SU-DHL-6 (cell line): ENCODE measurements at regions not wholly inside any gene's neighbourhood (a gene's known extent, or its start where the extent isn't known, plus 50 kb on each side); places are given as distances from the start of the nearest gene placed in this dataset.

Experiments
- H2AFZ ChIP-seq: fragments of 200-600 bp; sonication (generic); 2 replicates; pipeline ENCODE4 v1.6.1; 2014; ENCODE audit warnings: low read depth, mild to moderate bottlenecking, moderate library complexity, mixed read lengths, antibody characterized with exemption, low read length; ENCODE audit not compliant: severe bottlenecking
- H3F3A ChIP-seq: fragments of 200-600 bp; shearing (Covaris generic); 2 replicates; pipeline ENCODE4 v1.6.0; 2016; ENCODE audit warnings: antibody characterized with exemption, mild to moderate bottlenecking; ENCODE audit not compliant: insufficient read depth
- H3K27ac ChIP-seq: fragments of 200-600 bp; sonication (generic); 2 replicates; pipeline ENCODE4 v1.5.1; 2016; ENCODE audit warnings: low read depth, mild to moderate bottlenecking, low read length, moderate library complexity, mixed read lengths
- H3K27me3 ChIP-seq: fragments of 200-600 bp; sonication (generic), shearing (Covaris generic); 2 replicates; pipeline ENCODE4 v1.6.0; 2014; ENCODE audit warnings: mild to moderate bottlenecking, low read length
- H3K36me3 ChIP-seq: fragments of 200-600 bp; sonication (generic); 2 replicates; pipeline ENCODE4 v1.6.1; 2014; ENCODE audit warnings: mild to moderate bottlenecking, low read length, mixed read lengths
- H3K4me2 ChIP-seq: fragments of 300-600, 200-600 bp; shearing (Covaris generic), sonication (generic); 2 replicates; pipeline ENCODE4 v1.6.0; 2014; ENCODE audit warnings: low read length, low read depth, mild to moderate bottlenecking; ENCODE audit not compliant: poor library complexity, severe bottlenecking
- H3K4me3 ChIP-seq: fragments of 200-600 bp; sonication (generic); 2 replicates; pipeline ENCODE4 v1.5.1; 2014; ENCODE audit warnings: antibody characterized with exemption, low read length, mild to moderate bottlenecking, mixed read lengths; ENCODE audit not compliant: insufficient read depth, poor library complexity, severe bottlenecking
- H3K79me2 ChIP-seq: fragments of 200-600 bp; sonication (generic); 2 replicates; pipeline ENCODE4 v1.6.1; 2014; ENCODE audit warnings: mild to moderate bottlenecking, low read length, moderate library complexity; ENCODE audit not compliant: insufficient read depth
- H3K9ac ChIP-seq: fragments of 200-600 bp; sonication (generic); 2 replicates; pipeline ENCODE4 v1.7.0; 2014; ENCODE audit warnings: mild to moderate bottlenecking, low read length
- H3K9me2 ChIP-seq: fragments of 200-600 bp; sonication (generic); replicated peaks from 2 replicates; pipeline ENCODE4 v1.6.1; 2014; ENCODE audit warnings: low read length; ENCODE audit not compliant: insufficient read depth
- H3K9me3 ChIP-seq: fragments of 200-600 bp; sonication (generic); 2 replicates; pipeline ENCODE4 v1.6.1; 2014; ENCODE audit warnings: low read length, mixed read lengths; ENCODE audit not compliant: insufficient read depth
- H4K20me1 ChIP-seq: fragments of 200-600 bp; sonication (generic); 2 replicates; pipeline ENCODE4 v1.6.1; 2014; ENCODE audit warnings: low read depth, mild to moderate bottlenecking, antibody characterized with exemption, low read length, moderate library complexity, mixed read lengths
- CTCF ChIP-seq: fragments of 200-600 bp; sonication (generic); IDR thresholded peaks from one replicate; pipeline ENCODE4 v1.5.1; 2017; ENCODE audit warnings: antibody characterized with exemption, mild to moderate bottlenecking, low read length, moderate library complexity; ENCODE audit not compliant: insufficient read depth, poor library complexity, severe bottlenecking
- EZH2phosphoT487 ChIP-seq: fragments of 200-600 bp; sonication (generic), shearing (Covaris generic); conservative IDR thresholded peaks from 2 replicates; pipeline ENCODE4 v1.6.1; 2018; ENCODE audit warnings: mild to moderate bottlenecking, antibody characterized with exemption, low read length, moderate library complexity, mixed read lengths

DNA sequence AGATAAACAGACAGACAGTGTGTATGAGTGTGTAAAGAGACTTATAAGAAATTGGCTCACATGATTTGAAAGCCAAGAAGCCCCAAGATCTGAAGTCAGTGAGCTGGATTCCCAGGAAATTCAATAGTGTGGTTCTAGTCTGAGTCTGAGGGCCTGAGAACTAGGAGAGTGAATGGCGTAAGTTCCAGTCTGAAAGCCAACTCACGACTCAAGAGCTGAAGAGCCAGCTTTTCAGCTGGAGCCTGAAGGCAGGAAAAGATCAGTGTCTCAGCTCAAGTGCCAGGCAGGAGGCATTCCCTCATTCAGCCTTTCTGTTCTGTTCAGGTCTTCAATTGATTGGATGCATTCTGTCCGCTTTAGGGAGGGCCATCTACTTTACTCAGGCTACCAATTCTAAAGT lies 257.2 kb downstream of the PLPP3 start:
- no peaks in the 10 kb centered on the region for H3F3A ChIP-seq
- no peak overlapping the region for H3K4me2 ChIP-seq
- H3K9me2 ChIP-seq: no peaks in the 10 kb centered on the region
- H3K27me3 ChIP-seq: no peaks in the 10 kb centered on the region
- H3K79me2 ChIP-seq: no peaks in the 10 kb centered on the region
- TF ChIP-seq CTCF (no peak), EZH2phosphoT487 (no peak)
- H3K27ac ChIP-seq: no peak overlapping the region
- no peak overlapping the region for H2AFZ ChIP-seq
- H3K9ac ChIP-seq: no peak overlapping the region
- no peaks in the 10 kb centered on the region for H4K20me1 ChIP-seq
- H3K9me3 ChIP-seq: no peaks in the 10 kb centered on the region
- H3K4me3 ChIP-seq: no peak overlapping the region
- no peaks in the 10 kb centered on the region for H3K36me3 ChIP-seq

GRCh38 chr1:56321150-56321490 lies 258.2 kb downstream of the PLPP3 start:
- no peaks in the 10 kb centered on the region for H3K79me2 ChIP-seq
- H3K9me2 ChIP-seq: no peaks in the 10 kb centered on the region
- no peak overlapping the region for H2AFZ ChIP-seq
- H3K9me3 ChIP-seq: no peaks in the 10 kb centered on the region
- no peaks in the 10 kb centered on the region for H3F3A ChIP-seq
- no peaks in the 10 kb centered on the region for H4K20me1 ChIP-seq
- no peak overlapping the region for H3K9ac ChIP-seq
- TF ChIP-seq EZH2phosphoT487 (no peak), CTCF (no peak)
- H3K27me3 ChIP-seq: no peaks in the 10 kb centered on the region
- no peaks in the 10 kb centered on the region for H3K36me3 ChIP-seq
- no peak overlapping the region for H3K27ac ChIP-seq
- H3K4me2 ChIP-seq: no peak overlapping the region
- H3K4me3 ChIP-seq: no peak overlapping the region

GRCh38 chr1:56320464-56321149 lies 258.8 kb downstream of the PLPP3 start:
- Histone ChIP-seq H2AFZ (no peak overlapping the region), H3K4me3 (no peak overlapping the region), H3K9me3 (no peaks in the 10 kb centered on the region), H3K79me2 (no peaks in the 10 kb centered on the region), H3K9me2 (no peaks in the 10 kb centered on the region), H3K9ac (no peak overlapping the region), H3K27ac (no peak overlapping the region), H3K27me3 (no peaks in the 10 kb centered on the region), H3K36me3 (no peaks in the 10 kb centered on the region), H3F3A (no peaks in the 10 kb centered on the region), H4K20me1 (no peaks in the 10 kb centered on the region), H3K4me2 (no peak overlapping the region)
- TF ChIP-seq EZH2phosphoT487 (no peak), CTCF (no peak)

GRCh38 chr1:56317722-56318121 lies 261.6 kb downstream of the PLPP3 start:
- H3K9me3 ChIP-seq: no peaks in the 10 kb centered on the region
- H3K79me2 ChIP-seq: no peaks in the 10 kb centered on the region
- no peak overlapping the region for H3K27ac ChIP-seq
- H3K4me2 ChIP-seq: no peak overlapping the region
- H4K20me1 ChIP-seq: no peaks in the 10 kb centered on the region
- H3K9me2 ChIP-seq: no peaks in the 10 kb centered on the region
- no peak overlapping the region for H3K9ac ChIP-seq
- H3K27me3 ChIP-seq: no peaks in the 10 kb centered on the region
- H3K4me3 ChIP-seq: no peak overlapping the region
- TF ChIP-seq CTCF: no peak
- TF ChIP-seq EZH2phosphoT487: no peak
- H3K36me3 ChIP-seq: no peaks in the 10 kb centered on the region
- H2AFZ ChIP-seq: no peak overlapping the region
- no peaks in the 10 kb centered on the region for H3F3A ChIP-seq
